SK-N-SH (cell line): ENCODE measurements at regions not wholly inside any gene's neighbourhood (a gene's known extent, or its start where the extent isn't known, plus 50 kb on each side); places are given as distances from the start of the nearest gene placed in this dataset.

Source experiments
- CTCF ChIP-seq: fragments of 200-600 bp; sonication (generic); IDR thresholded peaks from 2 replicates; pipeline ENCODE4 v1.6.1; 2017; ENCODE audit warnings: antibody characterized with exemption, mild to moderate bottlenecking, moderate library complexity
- GATA2 ChIP-seq: sonication (generic); formaldehyde crosslinking; IDR thresholded peaks from 2 replicates; pipeline ENCODE4 v1.5.0; 2020; ENCODE audit warnings: mild to moderate bottlenecking, missing genetic modification reagents
- JUND ChIP-seq: IDR thresholded peaks from 2 replicates; pipeline ENCODE4 v1.4.0; 2012
- REST ChIP-seq: IDR thresholded peaks from 2 replicates; pipeline ENCODE4 v1.6.1; 2012; ENCODE audit warnings: mild to moderate bottlenecking, low read depth, low read length, moderate library complexity
- TEAD4 ChIP-seq: IDR thresholded peaks from 2 replicates; pipeline ENCODE4 v1.4.0; 2012; ENCODE audit warnings: mild to moderate bottlenecking, borderline replicate concordance; ENCODE audit not compliant: insufficient read depth

- TF ChIP-seq CTCF: no peak
- no peak for TF ChIP-seq JUND
- no peak for TF ChIP-seq GATA2 (CRISPR knock-in tag)
- TF ChIP-seq REST: no peak
- no peak for TF ChIP-seq TEAD4
Observed at GRCh38 chr18:22606563-22607283, 189.0 kb upstream of the CTAGE1 start.
